Osteocyte (in vitro differentiated cells): ENCODE measurements at regions not wholly inside any gene's neighbourhood (a gene's known extent, or its start where the extent isn't known, plus 50 kb on each side); places are given as distances from the start of the nearest gene placed in this dataset.

Experiments
- DNase-seq: peaks from one replicate; pipeline ENCODE4 v3.0.0; 2021; ENCODE audit warnings: mixed read lengths; ENCODE audit not compliant: unreplicated experiment; ENCODE audit errors: extremely low spot score
- H3K27ac Mint-ChIP-seq: one replicate; pipeline ENCODE4 v1.8.0; 2021; ENCODE audit warnings: mild to moderate bottlenecking, mixed read lengths; ENCODE audit not compliant: unreplicated experiment
- H3K27me3 Mint-ChIP-seq: one replicate; pipeline ENCODE4 v1.8.0; 2021; ENCODE audit warnings: mixed read lengths; ENCODE audit not compliant: unreplicated experiment
- H3K36me3 Mint-ChIP-seq: one replicate; pipeline ENCODE4 v1.8.0; 2021; ENCODE audit warnings: mixed read lengths; ENCODE audit not compliant: unreplicated experiment
- H3K4me1 Mint-ChIP-seq: one replicate; pipeline ENCODE4 v1.8.0; 2021; ENCODE audit warnings: mixed read lengths; ENCODE audit not compliant: unreplicated experiment
- H3K4me3 Mint-ChIP-seq: one replicate; pipeline ENCODE4 v1.8.0; 2021; ENCODE audit warnings: mild to moderate bottlenecking, moderate library complexity, mixed read lengths; ENCODE audit not compliant: unreplicated experiment
- H3K9me3 Mint-ChIP-seq: one replicate; pipeline ENCODE4 v1.8.0; 2021; ENCODE audit warnings: mixed read lengths; ENCODE audit not compliant: unreplicated experiment
- TF ChIP-seq, protein P1 (sequence below): fragments of 200-600 bp; sonication (generic); IDR thresholded peaks from 2 replicates; pipeline ENCODE4 v1.5.0; 2021; ENCODE audit warnings: antibody characterized with exemption, mild to moderate bottlenecking, moderate library complexity

DNA sequence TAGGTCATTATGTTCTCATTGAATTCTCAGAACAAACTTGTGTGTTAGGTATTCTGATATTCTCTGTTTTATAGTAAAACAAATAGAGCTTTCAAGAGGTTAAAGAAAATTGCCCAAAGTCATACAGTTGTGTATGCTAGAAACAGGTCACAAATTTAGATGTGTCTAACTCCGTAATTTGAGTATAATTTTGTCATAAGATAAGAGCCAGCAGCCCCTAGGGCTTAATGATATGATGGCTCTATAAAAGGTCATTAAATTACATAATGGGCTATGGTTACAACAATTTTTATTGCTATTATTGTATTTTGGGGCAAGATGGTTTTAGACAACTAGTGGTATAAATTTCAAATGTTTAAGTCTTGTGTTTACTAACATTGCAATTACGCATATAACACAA lies 701.9 kb downstream of the LUZP2 start:
- Mint-ChIP-seq H3K4me3 (no peak overlapping the region), H3K27ac (no peak overlapping the region), H3K9me3 (no peaks in the 10 kb centered on the region), H3K27me3 (peaks cover 4% of the 10 kb centered on the region), H3K4me1 (no peaks in the 10 kb centered on the region), H3K36me3 (no peaks in the 10 kb centered on the region)
- no peak for DNase-seq
- TF ChIP-seq, protein P1, sequence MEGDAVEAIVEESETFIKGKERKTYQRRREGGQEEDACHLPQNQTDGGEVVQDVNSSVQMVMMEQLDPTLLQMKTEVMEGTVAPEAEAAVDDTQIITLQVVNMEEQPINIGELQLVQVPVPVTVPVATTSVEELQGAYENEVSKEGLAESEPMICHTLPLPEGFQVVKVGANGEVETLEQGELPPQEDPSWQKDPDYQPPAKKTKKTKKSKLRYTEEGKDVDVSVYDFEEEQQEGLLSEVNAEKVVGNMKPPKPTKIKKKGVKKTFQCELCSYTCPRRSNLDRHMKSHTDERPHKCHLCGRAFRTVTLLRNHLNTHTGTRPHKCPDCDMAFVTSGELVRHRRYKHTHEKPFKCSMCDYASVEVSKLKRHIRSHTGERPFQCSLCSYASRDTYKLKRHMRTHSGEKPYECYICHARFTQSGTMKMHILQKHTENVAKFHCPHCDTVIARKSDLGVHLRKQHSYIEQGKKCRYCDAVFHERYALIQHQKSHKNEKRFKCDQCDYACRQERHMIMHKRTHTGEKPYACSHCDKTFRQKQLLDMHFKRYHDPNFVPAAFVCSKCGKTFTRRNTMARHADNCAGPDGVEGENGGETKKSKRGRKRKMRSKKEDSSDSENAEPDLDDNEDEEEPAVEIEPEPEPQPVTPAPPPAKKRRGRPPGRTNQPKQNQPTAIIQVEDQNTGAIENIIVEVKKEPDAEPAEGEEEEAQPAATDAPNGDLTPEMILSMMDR = no peak

DNA sequence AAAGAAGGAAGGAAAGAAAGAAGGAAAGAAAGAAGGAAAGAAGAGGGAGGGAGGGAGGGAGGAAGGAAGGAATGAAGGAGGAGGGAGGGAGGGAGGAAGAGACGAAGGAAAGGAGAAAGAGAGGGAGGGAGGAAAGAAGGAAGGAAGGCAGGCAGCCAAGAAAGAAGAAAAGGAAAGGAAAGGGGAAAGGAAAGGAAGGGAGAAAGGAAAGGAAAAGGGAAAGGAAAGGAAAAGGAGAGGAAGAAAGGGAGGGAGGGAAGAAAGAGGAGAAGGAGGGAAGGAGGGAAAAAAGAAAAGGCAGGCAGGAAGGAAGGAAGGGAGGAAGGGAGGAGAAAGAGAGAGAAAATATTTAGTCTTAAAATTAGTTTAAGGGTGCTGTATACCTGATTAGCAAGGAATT lies 704.1 kb downstream of the LUZP2 start:
- Mint-ChIP-seq H3K4me3 (no peak overlapping the region), H3K4me1 (no peaks in the 10 kb centered on the region)

DNA sequence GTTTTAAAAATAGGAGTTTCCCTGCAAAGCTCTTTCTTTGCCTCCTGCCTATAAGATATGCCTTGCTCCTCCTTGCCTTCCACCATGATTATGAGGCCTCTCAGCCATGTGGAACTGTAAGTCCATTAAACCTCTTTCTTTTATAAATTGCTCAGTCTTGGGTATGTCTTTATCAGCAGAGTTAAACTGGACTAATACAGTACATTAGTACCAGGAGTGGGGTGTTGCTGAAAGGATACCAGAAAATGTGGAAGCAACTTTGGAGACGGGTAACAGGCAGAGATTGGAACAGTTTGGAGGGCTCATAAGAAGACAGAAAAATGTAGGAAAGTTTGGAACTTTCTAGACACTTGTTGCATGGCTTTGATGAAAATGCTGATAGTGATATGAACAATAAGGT lies 709.9 kb downstream of the LUZP2 start:
- no peak for DNase-seq
- TF ChIP-seq, protein P1 = no peak
- H3K9me3 Mint-ChIP-seq = peaks cover 19% of the 10 kb centered on the region

More for the DNA sequence above, 704.1 kb downstream of the LUZP2 start:
- H3K27me3 Mint-ChIP-seq = peaks cover 4% of the 10 kb centered on the region
- no peaks in the 10 kb centered on the region for H3K9me3 Mint-ChIP-seq
- DNase-seq = no peak
- H3K36me3 Mint-ChIP-seq = no peaks in the 10 kb centered on the region
- H3K27ac Mint-ChIP-seq = no peak overlapping the region
- TF ChIP-seq, protein P1 = no peak

DNA sequence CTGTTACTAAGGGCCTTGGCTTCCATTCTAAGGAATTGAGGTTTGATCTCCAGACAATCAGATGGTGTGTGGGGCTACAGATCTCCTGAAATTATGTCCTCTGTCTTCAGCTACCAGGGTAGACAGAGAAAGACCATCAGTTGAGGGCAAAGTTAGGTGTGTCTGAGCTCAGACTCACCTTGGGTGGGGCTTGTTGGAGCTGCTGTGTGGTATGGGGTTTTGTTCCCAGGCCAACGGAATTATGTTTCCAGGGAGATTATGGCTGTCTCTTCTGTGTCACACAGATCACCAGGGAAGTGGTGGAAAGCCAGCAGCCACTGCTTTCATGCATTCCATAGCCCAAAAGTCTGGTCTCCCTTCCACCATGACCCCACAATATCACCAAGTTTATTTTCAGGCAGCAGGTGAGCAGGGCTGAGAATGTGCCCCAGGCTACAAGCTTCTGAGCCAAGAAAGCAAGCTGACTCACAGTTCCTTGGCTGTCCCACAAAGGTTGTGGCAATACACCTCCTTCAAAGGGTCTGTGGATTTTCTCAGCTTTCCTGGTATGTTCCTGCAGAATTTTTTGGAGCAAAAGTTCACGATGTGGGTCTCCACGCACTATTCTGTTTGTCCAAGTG lies 714.9 kb downstream of the LUZP2 start:
- Mint-ChIP-seq H3K9me3 (peaks cover 15% of the 10 kb centered on the region), H3K36me3 (no peaks in the 10 kb centered on the region), H3K4me1 (no peaks in the 10 kb centered on the region), H3K4me3 (no peak overlapping the region), H3K27me3 (no peaks in the 10 kb centered on the region), H3K27ac (no peak overlapping the region)
- TF ChIP-seq, protein P1 = no peak
- no peak for DNase-seq

More for the DNA sequence above, 709.9 kb downstream of the LUZP2 start:
- Mint-ChIP-seq H3K4me3 (no peak overlapping the region), H3K27me3 (no peaks in the 10 kb centered on the region), H3K4me1 (no peaks in the 10 kb centered on the region), H3K27ac (no peak overlapping the region), H3K36me3 (no peaks in the 10 kb centered on the region)

DNA sequence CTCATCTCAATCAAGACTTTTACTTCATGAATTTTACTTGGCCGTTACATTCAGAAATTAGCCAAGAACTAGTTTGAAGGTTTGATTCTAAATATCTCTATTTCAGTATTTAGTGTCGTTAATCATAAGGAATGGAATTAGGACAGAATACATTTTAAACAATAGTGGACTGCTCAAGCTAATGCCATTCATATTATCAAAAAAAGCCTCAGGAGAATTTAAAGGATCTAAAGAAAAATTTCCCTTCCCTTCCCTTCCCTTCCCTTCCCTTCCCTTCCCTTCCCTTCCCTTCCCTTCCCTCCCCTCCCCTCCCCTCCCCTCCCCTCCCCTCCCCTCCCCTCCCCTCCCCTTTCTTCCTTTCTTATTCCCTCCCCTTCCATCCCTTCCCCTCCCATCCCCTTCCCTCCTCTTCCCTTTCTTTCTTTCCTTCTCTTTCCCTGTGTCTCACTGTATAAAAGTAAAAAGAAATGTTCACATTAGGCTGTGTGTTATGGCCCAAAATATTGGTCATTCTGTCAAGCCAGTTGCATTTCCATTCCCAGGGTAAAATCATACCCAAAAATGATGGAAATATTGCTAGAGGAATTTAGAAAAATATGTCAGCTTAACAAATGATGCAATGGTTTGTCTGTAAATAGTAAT lies 717.8 kb downstream of the LUZP2 start:
- no peak overlapping the region for H3K27ac Mint-ChIP-seq
- H3K4me1 Mint-ChIP-seq = no peaks in the 10 kb centered on the region
- H3K27me3 Mint-ChIP-seq = no peaks in the 10 kb centered on the region
- H3K36me3 Mint-ChIP-seq = no peaks in the 10 kb centered on the region
- H3K4me3 Mint-ChIP-seq = no peak overlapping the region
- DNase-seq = no peak
- TF ChIP-seq, protein P1 = no peak
- no peaks in the 10 kb centered on the region for H3K9me3 Mint-ChIP-seq
